ENCODE measurements at regions not wholly inside any gene's neighbourhood (a gene's known extent, or its start where the extent isn't known, plus 50 kb on each side); places are given as distances from the start of the nearest gene placed in this dataset.

DNA sequence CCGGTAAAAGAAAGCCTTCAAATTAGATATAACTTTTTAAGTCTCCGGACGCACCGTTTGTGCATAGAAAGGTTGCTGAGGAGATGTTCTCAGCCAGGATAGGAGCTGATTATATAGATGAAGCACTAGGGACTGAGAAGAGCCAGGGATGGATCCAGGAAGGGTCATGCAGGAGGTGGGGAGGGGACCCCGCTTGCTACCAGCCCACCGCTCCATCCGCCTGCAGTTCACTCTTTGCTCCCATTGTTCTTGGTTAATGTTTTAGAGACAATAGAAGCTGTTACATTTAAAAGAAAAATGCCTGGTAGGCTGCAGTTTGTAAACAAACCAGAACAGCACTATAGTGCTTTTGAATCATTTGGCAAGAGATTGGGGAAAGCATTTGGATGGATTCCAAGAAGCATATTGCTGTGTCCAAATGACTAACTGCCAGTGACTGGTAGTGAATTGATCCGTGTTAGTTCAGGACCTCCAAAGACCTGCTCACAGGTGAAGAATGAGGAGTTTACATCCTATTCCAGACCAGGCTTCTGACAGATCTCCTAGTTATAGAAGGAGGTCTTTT lies 175.9 kb upstream of the TAC1 start:
- TF ChIP-seq, protein P1, sequence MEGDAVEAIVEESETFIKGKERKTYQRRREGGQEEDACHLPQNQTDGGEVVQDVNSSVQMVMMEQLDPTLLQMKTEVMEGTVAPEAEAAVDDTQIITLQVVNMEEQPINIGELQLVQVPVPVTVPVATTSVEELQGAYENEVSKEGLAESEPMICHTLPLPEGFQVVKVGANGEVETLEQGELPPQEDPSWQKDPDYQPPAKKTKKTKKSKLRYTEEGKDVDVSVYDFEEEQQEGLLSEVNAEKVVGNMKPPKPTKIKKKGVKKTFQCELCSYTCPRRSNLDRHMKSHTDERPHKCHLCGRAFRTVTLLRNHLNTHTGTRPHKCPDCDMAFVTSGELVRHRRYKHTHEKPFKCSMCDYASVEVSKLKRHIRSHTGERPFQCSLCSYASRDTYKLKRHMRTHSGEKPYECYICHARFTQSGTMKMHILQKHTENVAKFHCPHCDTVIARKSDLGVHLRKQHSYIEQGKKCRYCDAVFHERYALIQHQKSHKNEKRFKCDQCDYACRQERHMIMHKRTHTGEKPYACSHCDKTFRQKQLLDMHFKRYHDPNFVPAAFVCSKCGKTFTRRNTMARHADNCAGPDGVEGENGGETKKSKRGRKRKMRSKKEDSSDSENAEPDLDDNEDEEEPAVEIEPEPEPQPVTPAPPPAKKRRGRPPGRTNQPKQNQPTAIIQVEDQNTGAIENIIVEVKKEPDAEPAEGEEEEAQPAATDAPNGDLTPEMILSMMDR (IDR thresholded peaks at IDR 0.05) = no peak
- TF ChIP-seq POLR2A (IDR thresholded peaks at IDR 0.05) = no peak
